ENCODE measurements at regions not wholly inside any gene's neighbourhood (a gene's known extent, or its start where the extent isn't known, plus 50 kb on each side); places are given as distances from the start of the nearest gene placed in this dataset.
"Not testable (repeated sequence)": the region's sequence is repeated elsewhere in the genome, so short reads cannot be mapped to it uniquely, and the experiment has no call there.

- no peaks in the 10 kb centered on the region for H4K20me1 ChIP-seq
- no peak overlapping the region for H3K9ac ChIP-seq
- H3K9me3 ChIP-seq: peaks cover 15% of the 10 kb centered on the region; the same call in 1 of the 2 replicates
- H3K4me1 ChIP-seq: peaks cover 9% of the 10 kb centered on the region
- H3K36me3 ChIP-seq: no peaks in the 10 kb centered on the region
- H3K27me3 ChIP-seq: no peaks in the 10 kb centered on the region
- H3K4me3 ChIP-seq: no peak overlapping the region
- TF ChIP-seq Cebpa-rat (IDR thresholded peaks at IDR 0.05): no peak
- peak overlapping the region; percentile 47; the same call in 1 of the 2 replicates for H3K27ac ChIP-seq
- peak overlapping the region; percentile 56 for H3K4me2 ChIP-seq
Measured at GRCh38 chr14:86346818-86347384, 817.0 kb downstream of the FLRT2 start.

GRCh38 chr14:86334355-86334754 lies 804.4 kb downstream of the FLRT2 start:
- no peaks in the 10 kb centered on the region for H3K27me3 ChIP-seq
- H4K20me1 ChIP-seq: no peaks in the 10 kb centered on the region
- no peak overlapping the region for H3K4me3 ChIP-seq
- no peak overlapping the region for H3K4me2 ChIP-seq
- H3K36me3 ChIP-seq: no peaks in the 10 kb centered on the region
- H3K4me1 ChIP-seq: no peaks in the 10 kb centered on the region
- no peaks in the 10 kb centered on the region for H3K9me3 ChIP-seq
- no peak for TF ChIP-seq Cebpa-rat (IDR thresholded peaks at IDR 0.05)
- no peak overlapping the region for H3K9ac ChIP-seq
- H3K27ac ChIP-seq: no peak overlapping the region

- Histone ChIP-seq H3K4me2 (no peak overlapping the region), H3K27me3 (no peaks in the 10 kb centered on the region), H3K36me3 (no peaks in the 10 kb centered on the region), H3K9ac (no peak overlapping the region), H3K27ac (no peak overlapping the region), H3K4me3 (no peak overlapping the region), H3K9me3 (no peaks in the 10 kb centered on the region), H3K4me1 (0 out of 2 replicates have a peak, but pooled peaks cover 7% of the 10 kb centered on the region), H4K20me1 (no peaks in the 10 kb centered on the region)
- no peak for TF ChIP-seq Cebpa-rat (IDR thresholded peaks at IDR 0.05)
Measured at GRCh38 chr14:86333493-86333892, 803.5 kb downstream of the FLRT2 start.

- TF ChIP-seq Cebpa-rat (IDR thresholded peaks at IDR 0.05): no peak
- Histone ChIP-seq H3K9me3 (no peaks in the 10 kb centered on the region), H3K36me3 (no peaks in the 10 kb centered on the region), H3K4me3 (no peak overlapping the region), H3K27ac (no peak overlapping the region), H3K9ac (no peak overlapping the region), H3K4me1 (0 out of 2 replicates have a peak, but pooled peaks cover 7% of the 10 kb centered on the region), H4K20me1 (no peaks in the 10 kb centered on the region), H3K4me2 (no peak overlapping the region), H3K27me3 (no peaks in the 10 kb centered on the region)
Measured at GRCh38 chr14:86331341-86331740, 801.4 kb downstream of the FLRT2 start.

DNA sequence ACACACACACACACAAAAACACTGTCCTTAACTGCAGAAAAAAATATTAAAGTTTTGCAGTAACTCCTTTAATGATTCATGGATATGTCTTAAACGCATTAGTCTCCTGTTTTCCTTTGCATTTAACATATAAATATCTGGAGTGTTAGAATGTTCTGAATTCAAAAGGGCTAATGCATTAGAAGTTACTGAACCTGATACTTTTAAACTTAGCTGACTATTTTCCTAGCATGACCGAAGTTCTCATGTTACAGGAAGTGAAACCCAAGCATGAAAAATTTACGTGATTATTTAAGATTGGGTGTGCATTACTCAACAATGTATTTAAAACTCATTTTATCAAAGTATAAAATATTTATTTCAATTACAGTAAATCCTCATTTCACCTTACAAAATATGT lies 791.2 kb downstream of the FLRT2 start:
- no peak overlapping the region for H3K4me3 ChIP-seq
- no peaks in the 10 kb centered on the region; the same call in 1 of the 2 replicates for H3K36me3 ChIP-seq
- H3K27ac ChIP-seq: peak overlapping the region; percentile 83
- H4K20me1 ChIP-seq: no peaks in the 10 kb centered on the region
- peaks cover 32% of the 10 kb centered on the region for H3K4me1 ChIP-seq
- H3K9ac ChIP-seq: no peak overlapping the region
- no peaks in the 10 kb centered on the region for H3K27me3 ChIP-seq
- peak overlapping the region; percentile 47 for H3K4me2 ChIP-seq
- peaks cover 8% of the 10 kb centered on the region for H3K9me3 ChIP-seq
- TF ChIP-seq Cebpa-rat (IDR thresholded peaks at IDR 0.05): no peak

DNA sequence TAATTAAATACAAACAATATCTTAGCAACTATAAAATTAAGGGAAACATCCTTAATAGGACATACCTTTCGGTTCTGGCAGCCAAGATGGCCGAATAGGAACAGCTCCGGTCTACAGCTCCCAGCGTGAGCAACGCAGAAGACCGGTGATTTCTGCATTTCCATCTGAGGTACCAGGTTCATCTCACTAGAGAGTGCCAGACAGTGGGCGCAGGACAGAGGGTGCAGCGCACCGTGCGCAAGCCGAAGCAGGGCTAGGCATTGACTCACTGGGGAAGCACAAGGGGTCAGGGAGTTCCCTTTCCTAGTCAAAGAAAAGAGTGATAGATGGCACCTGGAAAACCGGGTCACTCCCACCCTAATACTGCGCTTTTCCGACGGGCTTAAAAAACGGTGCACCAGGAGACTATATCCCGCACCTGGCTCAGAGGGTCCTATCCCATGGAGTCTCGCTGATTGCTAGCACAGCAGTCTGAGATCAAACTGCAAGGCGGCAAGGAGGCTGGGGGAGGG lies 782.3 kb downstream of the FLRT2 start:
- not testable (repeated sequence) for H3K4me2 ChIP-seq, H3K27ac ChIP-seq

DNA sequence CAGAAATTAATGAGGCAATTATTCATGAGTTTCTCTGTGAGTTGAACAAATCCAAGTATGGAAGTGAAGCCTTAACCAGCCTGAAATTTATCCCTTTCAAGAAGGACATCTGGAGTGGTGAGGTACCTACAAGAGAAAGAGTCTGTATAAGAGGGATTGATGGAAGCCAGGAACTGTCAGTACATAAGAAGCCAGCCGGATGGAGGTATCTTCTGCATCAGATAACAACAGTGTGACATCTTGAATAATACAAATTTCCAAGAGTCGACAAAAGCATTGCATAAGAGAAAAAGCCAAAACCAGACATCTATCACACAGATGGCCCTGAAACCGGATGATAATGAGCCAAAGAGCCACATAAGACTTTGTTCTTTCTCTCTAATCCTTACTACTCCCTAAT lies 781.2 kb downstream of the FLRT2 start:
- H3K27me3 ChIP-seq: no peaks in the 10 kb centered on the region
- no peaks in the 10 kb centered on the region for H3K36me3 ChIP-seq
- H3K4me3 ChIP-seq: no peak overlapping the region
- no peak overlapping the region for H3K4me2 ChIP-seq
- no peak for TF ChIP-seq Cebpa-rat (IDR thresholded peaks at IDR 0.05)
- H3K9ac ChIP-seq: no peak overlapping the region
- H3K4me1 ChIP-seq: no peaks in the 10 kb centered on the region
- peaks cover 8% of the 10 kb centered on the region; the same call in 1 of the 2 replicates for H3K9me3 ChIP-seq
- H3K27ac ChIP-seq: no peak overlapping the region
- no peaks in the 10 kb centered on the region for H4K20me1 ChIP-seq

More for the DNA sequence above, 782.3 kb downstream of the FLRT2 start:
- H3K4me3 ChIP-seq, H4K20me1 ChIP-seq, H3K9me3 ChIP-seq, H3K4me1 ChIP-seq, H3K36me3 ChIP-seq, H3K9ac ChIP-seq, H3K27me3 ChIP-seq: not testable (repeated sequence)

GRCh38 chr14:86310611-86311010 lies 780.7 kb downstream of the FLRT2 start:
- no peaks in the 10 kb centered on the region for H4K20me1 ChIP-seq
- no peak overlapping the region for H3K4me2 ChIP-seq
- H3K27me3 ChIP-seq: no peaks in the 10 kb centered on the region
- H3K4me1 ChIP-seq: no peaks in the 10 kb centered on the region
- no peaks in the 10 kb centered on the region for H3K36me3 ChIP-seq
- peaks cover 8% of the 10 kb centered on the region; the same call in 1 of the 2 replicates for H3K9me3 ChIP-seq
- TF ChIP-seq Cebpa-rat (IDR thresholded peaks at IDR 0.05): no peak
- H3K27ac ChIP-seq: no peak overlapping the region
- no peak overlapping the region for H3K4me3 ChIP-seq
- no peak overlapping the region for H3K9ac ChIP-seq

- Histone ChIP-seq H3K9me3 (peaks cover 8% of the 10 kb centered on the region; the same call in 1 of the 2 replicates), H3K27me3 (no peaks in the 10 kb centered on the region), H3K27ac (no peak overlapping the region), H4K20me1 (no peaks in the 10 kb centered on the region), H3K4me2 (no peak overlapping the region), H3K4me1 (no peaks in the 10 kb centered on the region), H3K36me3 (no peaks in the 10 kb centered on the region), H3K9ac (no peak overlapping the region), H3K4me3 (no peak overlapping the region)
- TF ChIP-seq Cebpa-rat (IDR thresholded peaks at IDR 0.05): no peak
Measured at GRCh38 chr14:86310148-86310547, 780.2 kb downstream of the FLRT2 start.

DNA sequence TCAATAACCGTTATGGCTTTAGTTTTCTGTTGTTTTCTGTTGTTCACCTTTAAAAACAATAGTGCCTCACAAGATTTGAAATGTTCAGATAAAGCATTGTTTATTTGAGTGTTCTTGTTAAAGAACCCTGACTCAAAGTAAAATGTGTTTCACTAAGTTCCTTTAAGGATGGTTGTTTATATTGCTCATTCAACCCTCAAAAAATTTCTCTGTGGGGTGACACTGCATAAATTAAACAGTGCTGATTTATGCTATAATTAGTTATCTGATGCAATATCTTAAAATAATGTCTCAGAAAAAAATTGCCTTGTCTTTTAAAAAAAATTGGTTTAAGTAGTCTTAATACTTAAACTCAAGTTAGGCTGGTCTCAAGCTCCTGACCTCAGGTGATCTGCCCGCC lies 775.1 kb downstream of the FLRT2 start:
- Histone ChIP-seq H3K4me2 (no peak overlapping the region), H3K9me3 (no peaks in the 10 kb centered on the region; the same call in 1 of the 2 replicates), H3K36me3 (no peaks in the 10 kb centered on the region), H3K27ac (no peak overlapping the region), H3K4me1 (no peaks in the 10 kb centered on the region), H3K27me3 (no peaks in the 10 kb centered on the region), H3K4me3 (no peak overlapping the region), H3K9ac (no peak overlapping the region), H4K20me1 (no peaks in the 10 kb centered on the region)
- TF ChIP-seq Cebpa-rat (IDR thresholded peaks at IDR 0.05): no peak

Data from BLaER1 (cell line).